ENCODE measurements at regions not wholly inside any gene's neighbourhood (a gene's known extent, or its start where the extent isn't known, plus 50 kb on each side); places are given as distances from the start of the nearest gene placed in this dataset.

GRCh38 chr9:89888233-89888632 lies 283.4 kb downstream of the GADD45G start:
- DNase-seq = no peak

- DNase-seq = no peak
Observed at GRCh38 chr9:89888677-89889076, 283.9 kb downstream of the GADD45G start.

DNA sequence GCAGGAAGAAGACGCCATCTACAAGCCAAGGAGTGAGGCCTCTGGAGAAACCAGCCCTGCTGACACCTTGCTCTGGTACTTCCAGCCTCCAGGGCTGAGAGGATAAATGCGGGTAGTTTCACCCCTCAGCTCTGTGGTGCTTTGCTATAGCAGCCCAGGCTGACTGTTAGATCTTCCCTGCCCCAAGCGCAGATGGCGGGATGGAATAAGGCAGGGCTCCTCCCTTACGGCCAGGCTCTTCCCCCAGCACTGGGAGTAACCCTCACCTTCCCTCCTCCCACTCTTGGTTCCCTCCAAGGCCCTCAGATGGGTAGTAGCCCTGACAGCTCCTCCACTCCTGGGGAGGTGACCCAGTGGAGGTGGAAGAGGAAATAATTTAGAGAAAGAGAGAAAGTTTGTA lies 285.1 kb downstream of the GADD45G start:
- no peak for DNase-seq

- no peak for DNase-seq
Observed at GRCh38 chr9:89890326-89890980, 285.6 kb downstream of the GADD45G start.

DNA sequence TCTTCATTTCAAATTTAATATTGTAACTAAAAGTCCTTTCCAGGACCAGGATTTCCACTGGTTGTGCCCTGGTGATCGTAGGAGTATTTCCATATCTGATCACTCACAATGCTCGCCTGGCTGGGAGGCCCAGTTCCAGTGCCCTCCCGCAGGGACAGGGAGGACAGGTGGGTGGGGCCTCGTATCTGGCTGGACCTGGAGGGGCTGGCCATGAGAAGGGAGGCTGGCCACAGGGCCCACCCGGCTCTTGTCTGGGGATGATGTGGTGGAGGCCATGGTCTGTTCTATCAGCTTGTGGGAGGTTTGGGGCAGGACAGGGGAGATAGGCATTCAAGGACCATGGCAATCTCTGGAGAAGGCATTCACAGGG lies 286.4 kb downstream of the GADD45G start:
- DNase-seq = no peak

DNA sequence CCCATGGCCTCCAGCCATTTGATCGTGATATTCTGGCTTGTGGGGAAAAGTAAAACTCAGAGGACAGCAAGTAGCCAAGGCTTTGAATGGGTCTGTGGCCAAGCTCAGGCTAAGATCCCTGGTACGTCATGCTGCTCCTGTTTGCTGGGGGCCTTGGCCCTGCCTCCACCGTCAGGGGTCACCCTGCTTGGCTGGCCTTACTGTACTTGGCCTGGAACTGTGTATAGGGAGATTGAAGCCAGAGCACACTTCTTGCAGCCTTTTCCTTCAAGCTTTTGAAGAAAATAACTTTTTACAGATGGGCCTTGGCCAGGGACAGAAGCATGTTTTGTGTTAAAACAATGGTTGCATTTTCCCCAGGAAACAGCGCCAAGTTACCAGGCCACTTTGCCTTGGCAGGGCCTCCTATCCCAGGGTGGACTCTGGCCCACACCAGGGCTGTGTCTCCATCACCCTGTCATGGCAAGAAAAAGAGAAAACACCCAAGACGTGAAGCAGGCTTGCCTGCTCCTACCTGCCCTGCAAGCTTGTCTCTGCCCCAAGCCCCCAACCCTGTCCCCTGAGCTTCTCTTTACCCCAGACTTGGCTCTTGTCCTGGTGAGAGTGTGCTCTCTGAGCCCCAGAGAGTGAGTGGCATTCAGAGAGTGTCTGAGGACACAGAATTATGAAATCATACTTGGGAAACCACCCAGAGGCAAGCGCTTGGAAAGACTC lies 286.9 kb downstream of the GADD45G start:
- no peak for DNase-seq

DNA sequence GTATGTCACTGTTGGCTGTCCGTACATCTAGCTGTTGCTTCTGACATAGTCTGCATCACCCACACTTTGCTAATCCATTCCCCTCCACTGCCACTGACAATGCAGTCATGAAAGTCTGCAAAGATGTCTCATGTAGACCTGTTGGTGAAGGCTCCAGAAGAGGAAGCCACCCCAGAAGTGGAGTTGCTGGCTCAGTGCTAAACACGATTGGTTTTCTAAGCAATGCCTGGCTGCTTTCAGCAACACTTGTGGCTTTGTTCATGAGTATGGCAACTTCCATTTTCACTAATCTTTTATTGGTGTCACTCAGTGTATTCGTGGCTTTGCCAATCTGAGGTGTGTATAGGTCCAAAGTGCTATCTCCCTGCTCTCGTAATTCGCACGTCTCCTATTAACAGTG lies 288.1 kb downstream of the GADD45G start:
- no peak for DNase-seq

DNA sequence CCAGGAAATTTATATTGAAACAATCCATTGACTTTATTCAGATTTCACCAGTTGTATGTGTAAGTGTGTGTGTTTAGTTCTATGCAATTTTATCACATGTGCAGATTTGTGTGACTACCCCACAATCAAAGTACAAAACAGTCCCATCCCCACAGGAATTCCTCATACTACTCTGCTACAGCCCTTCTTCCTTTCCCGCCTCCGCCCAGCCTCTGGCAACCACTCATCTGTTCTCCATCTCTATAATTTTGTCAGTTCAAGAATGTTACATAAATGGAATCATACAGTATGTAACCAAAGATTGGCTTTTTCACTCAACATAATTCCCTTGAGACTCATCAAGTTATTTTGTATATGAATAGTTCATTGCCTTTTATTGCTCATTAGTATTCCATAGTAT lies 289.1 kb downstream of the GADD45G start:
- DNase-seq = no peak

DNA sequence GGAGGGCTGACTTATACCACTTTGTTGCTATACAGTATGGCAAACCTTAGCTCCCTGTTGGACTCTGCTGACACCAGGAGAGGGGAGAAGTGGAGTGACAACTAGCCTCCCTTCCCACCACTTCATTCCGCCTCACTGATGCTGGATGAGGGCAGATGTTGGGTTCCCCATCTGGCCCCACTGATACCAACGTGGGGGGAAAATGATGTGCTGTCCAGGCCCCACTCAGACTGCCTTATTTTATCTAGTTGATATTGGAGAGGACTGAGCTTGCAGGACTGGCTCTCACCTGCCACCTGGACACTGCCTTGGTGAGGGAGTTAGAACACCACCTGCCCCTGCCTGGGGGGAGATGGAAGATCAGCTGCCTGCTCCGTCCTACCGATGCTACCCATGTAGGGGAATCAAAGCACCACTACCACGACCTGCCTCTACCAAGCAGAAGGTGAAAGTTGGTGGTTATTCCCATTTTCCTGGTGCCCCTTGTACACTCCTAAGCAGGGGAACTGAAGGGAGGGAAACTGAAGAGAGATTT lies 292.1 kb downstream of the GADD45G start:
- DNase-seq = no peak

- no peak for DNase-seq
Observed at GRCh38 chr9:89899573-89899972, 294.8 kb downstream of the GADD45G start.

DNA sequence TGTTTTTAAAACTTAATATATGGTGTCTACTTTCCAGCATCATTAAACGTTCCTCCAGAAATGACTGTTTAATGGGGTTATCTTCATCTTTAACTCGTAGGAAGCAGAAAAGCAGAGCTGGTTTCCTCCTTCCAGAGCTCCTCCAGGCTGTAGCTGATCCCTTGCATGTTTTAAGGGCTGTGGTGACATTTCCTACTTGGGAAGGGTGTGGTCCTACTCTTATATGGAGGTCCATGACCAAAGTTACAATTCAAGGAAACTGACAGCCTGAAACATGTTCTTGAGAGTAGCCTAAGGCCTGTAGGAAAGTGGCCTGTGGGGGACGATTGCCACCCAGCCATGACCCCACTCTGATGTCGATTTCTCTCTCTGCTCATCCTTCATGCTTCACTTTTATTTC lies 297.1 kb downstream of the GADD45G start:
- no peak for DNase-seq

DNA sequence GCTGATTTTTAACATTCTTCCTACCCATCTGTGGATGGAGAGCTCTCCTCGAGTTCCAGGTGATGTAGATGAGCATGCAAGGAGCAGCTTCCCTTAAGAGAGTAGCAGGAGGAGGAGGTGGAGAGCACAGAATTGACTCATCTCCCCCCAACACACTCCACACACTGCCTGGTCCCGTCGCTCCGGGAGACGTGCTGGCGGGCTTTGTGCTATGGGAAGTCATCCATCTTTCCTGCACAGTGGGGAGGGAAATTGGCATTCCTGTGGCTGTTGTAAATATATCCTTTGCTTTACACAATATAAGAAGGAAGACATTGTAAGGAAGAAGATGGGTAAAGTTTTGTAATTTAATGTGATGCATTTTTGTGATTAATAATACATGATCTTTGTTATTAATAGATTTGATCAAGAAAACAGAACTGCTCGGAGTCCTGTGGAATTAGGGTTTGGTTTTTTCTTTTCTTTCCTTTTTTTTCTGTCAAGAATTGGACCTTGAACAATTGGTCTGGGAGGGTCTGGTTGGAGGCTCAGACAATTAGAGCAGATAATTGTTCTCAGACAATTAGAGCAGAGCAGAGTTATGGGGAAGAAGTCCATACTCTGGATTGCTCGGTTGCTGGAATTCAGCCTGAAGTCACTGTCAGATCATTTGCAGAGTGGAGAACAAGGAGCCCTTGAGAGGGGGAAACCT lies 297.8 kb downstream of the GADD45G start:
- no peak for DNase-seq

GRCh38 chr9:89903141-89903475 lies 298.3 kb downstream of the GADD45G start:
- DNase-seq = no peak

- DNase-seq = no peak
Observed at GRCh38 chr9:89905606-89906338, 301.0 kb downstream of the GADD45G start.

- DNase-seq = no peak
Observed at GRCh38 chr9:89911721-89912604, 307.2 kb downstream of the GADD45G start.

- no peak for DNase-seq
Observed at GRCh38 chr9:89912605-89912953, 307.8 kb downstream of the GADD45G start.

- DNase-seq = no peak
Observed at GRCh38 chr9:89915187-89915586, 310.4 kb downstream of the GADD45G start.

GRCh38 chr9:89916001-89916597 lies 311.3 kb downstream of the GADD45G start:
- no peak for DNase-seq

GRCh38 chr9:89917861-89918260 lies 313.0 kb downstream of the GADD45G start:
- no peak for DNase-seq

DNA sequence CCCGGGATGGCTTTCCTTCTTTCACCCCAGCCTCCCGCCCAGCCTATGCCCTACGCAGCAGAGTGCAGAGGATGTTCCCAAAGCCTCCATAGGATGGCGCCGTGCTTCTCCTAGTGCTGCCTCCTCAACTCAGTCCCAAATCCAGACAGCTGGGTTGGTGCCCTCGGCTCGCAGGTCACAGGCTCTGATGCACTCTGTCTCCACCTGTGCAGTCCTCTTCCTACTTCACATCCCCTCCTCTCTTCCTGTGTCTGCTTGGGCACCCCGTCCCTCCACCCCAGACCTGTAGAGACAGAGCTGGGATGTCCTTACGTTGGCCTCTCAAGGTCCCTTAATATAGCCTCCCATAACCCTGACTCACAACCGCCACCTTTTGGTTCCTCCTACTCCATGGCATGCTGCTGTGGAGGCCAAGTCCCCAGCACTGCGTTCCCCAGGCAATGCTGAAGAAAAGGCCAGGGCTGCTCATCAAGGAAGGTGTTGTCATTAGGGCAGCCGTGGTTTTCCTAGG lies 314.4 kb downstream of the GADD45G start:
- DNase-seq = peak; percentile 23

- no peak for DNase-seq
Observed at GRCh38 chr9:89920131-89920530, 315.3 kb downstream of the GADD45G start.

- no peak for DNase-seq
Observed at GRCh38 chr9:89920951-89921350, 316.1 kb downstream of the GADD45G start.
